ENCODE measurements at regions not wholly inside any gene's neighbourhood (a gene's known extent, or its start where the extent isn't known, plus 50 kb on each side); places are given as distances from the start of the nearest gene placed in this dataset.
"Not testable (repeated sequence)": the region's sequence is repeated elsewhere in the genome, so short reads cannot be mapped to it uniquely, and the experiment has no call there.

- not testable (repeated sequence) for DNase-seq
These were observed 485.1 kb downstream of the ATP23 start for GRCh38 chr12:58426437-58426836.

DNA sequence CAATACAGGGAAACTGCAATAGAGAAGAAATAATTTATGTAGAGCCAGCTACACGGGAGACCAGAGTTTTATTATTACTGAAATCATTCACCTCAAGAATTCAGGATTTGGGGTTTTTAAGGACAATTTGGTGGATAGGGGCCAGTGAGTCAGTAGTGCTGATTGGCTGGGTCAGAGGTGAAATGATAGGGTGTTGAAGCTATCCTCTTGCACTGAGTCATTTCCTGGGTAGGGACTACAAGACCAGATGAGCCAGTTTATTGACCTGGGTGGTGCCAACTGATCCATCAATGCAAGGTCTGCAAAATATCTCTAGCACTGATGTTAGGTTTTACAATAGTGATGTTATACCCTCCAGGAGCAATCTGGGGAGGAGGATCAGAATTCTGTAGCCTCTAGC lies 486.3 kb downstream of the LRIG3 start:
- DNase-seq: no peak

DNA sequence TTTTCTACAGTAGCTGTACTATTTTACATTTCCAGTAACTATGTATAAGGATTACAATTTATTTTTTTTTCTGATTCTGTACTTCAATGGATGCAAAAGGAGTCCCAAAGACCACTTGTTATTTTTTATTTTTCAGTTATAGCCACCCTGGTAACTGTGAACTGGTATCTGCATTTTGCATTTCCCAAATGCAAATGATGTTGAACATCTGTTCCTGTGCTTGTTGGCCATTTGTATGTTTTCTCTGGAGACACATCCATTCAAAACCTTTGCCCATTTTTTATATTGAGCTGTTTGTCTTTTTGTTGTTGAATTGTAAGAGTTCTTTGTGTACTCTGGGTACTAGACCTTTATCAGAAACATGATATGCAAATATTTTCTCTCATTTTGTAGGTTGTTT lies 485.6 kb downstream of the LRIG3 start:
- DNase-seq: no peak

DNA sequence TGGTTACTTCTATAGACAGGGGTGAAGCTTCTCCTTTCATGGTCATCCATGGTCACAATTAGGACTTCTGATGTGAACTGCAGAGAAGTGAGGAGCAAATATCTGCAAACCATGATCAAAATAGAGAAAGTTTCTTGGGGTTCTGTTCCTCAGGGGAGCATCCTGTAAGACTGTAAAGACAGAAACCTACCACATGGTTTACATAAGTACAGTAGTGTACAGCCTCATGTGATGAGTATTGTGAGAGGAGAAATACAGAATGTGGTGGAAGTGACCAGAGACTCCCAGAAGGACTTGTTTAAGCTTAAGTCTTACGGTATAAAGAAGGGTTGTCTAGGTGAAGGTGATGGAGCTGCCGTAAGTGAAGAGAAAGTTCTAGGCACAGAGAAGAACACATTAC lies 484.7 kb downstream of the LRIG3 start:
- no peak for DNase-seq

GRCh38 chr12:58441483-58441882 lies 478.8 kb downstream of the LRIG3 start:
- no peak for DNase-seq

DNA sequence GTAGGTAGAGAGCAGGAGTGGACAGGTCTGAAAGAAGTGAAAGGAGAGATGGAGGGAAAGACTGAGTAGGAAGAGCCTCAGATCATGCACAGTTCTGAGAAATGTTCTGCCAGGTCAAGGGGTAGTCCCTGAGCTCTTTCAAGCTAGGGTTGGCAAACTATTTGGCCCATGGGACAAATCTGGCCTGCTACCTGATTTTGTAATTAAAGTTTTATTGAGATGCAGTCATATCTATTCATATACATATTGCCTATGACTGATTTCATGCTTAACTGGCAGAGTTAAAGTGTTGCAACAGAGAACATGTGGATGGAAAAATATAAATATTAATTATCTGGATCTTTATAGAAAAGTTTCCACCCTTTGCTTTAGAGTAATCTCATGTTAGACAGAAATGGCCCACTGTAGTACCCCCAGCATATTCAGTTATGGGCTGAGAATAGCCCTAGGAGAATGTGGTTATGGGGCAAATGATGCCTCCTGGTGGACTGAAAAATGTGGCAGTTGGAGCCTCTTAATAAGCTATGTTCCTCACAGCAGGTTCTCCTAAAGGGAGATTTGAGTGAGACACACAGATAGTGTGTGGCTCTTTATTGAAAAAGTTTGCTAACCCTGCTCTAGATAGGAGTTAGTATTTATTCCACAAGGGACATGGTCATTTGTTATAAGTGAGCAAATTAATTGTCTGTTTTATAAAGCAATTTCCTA lies 476.9 kb downstream of the LRIG3 start:
- DNase-seq: peak; percentile 9

DNA sequence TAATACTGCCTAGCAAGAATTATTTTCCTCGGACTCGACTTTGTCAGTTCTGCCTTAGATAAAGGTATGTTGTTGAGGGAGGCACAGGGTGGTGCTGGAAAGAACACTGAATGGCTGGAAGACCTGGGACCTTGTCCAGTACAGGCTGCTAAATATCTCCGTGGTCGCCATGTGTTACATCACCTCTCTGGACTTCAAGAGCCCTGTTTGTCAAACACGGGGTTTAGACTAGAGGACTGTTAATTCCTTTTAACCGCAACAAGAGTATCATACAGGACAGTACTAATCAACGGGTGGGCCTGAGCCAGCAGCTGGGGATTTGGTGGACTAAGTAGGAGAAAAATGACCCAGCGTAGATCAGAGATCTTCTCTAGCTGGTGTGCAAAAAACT lies 476.3 kb downstream of the LRIG3 start:
- no peak for DNase-seq

DNA sequence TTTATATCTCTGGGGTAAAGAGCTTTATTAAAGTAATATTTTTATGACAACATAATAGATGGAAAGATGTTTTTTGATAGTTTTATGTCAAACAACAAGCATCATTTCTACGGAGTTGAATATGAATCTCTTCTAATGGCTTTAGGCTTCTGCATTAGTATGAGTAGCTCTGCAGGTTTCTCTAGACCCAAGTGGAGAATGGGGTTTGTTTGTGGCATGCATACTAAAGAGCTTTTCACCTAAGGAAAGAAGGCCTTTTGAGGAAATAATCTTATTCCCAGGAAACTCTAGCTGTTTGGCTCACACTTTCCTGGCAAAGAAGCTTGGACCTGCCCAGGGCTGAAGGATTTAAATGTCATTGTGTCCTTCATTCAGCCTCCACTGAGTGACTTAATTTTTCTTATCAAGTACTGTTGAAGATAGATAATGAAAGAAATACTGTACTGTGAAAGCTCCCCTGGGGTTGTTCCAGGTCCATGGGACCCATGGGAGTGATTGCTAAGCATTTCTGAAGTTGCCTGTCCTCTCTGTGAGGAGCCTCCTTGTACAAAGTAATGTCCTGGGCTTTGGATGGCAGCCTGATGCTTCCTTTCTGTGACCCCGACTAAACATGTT lies 469.3 kb downstream of the LRIG3 start:
- no peak for DNase-seq

DNA sequence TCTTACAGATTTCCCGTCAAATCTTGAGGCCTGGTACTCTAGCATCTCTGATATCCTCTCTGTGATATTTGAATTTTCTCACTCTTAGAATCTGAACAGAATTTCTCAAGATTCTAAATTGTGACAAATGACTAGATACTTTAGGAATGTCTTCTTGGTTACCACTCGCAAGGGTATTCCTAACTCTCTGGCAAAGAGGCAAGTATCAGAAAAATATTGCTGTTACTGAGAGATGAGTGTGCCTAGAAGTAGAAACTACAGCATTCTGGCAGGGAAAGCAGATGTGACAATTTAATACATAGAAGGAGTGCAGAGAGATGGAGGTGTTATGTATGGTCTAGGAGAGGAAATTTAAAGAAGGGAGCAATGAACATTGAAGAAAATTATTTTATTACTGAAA lies 467.8 kb downstream of the LRIG3 start:
- no peak for DNase-seq

DNA sequence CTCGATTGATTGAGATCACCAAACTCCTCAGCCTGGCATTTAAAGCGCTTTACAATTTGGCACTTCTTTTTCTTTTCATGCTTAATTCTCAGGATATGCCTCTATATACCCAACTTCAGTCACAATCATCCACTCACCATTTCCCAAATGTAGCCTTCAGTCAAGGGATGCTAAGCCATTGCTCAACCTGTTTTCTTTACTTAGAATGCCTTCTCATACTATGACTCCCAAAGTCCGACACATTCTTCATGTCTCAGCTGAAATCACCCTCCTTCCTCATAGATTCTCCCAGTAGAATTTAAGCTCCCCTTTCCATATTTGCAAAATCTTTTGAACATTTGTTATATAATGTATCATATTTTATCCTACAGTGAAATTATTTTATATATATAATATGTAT lies 467.0 kb downstream of the LRIG3 start:
- DNase-seq: no peak

DNA sequence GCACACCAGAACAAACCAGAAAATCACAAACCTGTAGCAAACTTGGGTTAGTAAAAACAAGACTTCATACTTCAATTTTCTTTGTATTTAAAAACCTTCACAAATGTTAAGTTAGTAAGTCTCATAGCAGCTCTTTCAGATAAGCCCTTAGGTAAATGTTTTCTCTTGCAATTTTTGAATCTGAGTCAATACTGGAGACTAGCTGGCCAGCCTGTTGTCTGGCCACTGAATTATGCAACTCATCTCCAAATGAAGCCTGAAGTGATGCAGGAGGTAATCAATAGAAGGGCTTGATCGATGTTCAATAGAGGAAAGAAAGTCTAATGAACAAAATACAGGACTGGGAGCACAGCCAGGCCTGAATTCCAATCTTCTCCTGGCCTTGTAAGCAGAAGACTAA lies 465.2 kb downstream of the LRIG3 start:
- DNase-seq: no peak

DNA sequence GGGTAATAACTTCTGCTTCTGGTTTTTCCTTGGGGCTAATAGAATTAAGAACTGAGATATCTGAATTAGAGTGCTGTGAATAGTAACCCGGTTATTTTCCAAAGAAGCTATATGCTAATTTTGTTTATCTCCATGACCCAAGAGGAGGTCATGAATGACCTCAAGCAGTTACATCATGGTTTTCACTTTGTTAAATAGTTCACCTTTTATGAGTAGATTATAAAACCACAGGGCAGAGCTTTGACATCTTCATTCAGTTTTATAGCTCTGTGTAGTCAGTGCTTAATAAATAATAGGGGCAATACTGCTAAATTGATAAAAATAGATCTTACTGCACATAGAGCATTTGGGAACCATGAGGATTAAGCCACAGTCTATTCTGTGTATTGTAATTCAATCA lies 462.2 kb downstream of the LRIG3 start:
- DNase-seq: no peak

DNA sequence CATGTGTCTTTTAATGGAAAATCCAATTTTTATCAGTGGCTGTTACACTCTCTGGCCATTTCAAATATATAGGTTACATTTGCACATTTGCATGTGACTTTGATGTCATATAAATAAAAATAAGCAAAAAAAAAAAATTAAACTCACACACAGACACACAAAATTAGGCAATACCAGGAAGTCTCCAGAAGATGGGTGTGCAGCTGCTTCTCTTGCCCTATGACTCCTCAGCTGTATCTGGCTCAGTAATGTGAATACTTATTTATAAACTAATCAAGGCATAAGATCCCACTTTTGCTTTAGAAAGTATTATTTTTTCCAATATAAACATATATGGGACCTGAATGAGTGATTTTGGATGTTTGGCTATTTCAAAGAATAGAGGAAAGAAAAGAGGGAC lies 461.1 kb downstream of the LRIG3 start:
- no peak for DNase-seq

DNA sequence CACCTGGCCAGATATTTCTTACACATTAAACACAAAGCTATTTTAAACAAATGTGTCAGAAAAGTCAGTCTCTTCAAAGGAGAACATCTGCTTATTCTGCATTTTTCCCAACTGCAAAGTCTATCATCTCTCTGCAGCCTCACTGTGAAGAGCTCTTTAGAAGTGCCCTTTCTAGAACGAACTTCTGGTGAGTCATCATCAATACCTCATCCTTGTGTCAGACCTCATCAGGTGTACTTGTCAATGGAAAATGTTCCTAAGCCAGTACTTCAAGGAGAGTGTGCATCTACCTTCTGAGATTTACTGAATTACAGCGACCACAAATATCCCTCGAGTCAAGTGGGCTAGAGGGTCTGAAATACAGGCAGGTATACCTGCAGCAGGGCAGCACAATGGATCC lies 457.3 kb downstream of the LRIG3 start:
- no peak for DNase-seq

- no peak for DNase-seq
These were observed 454.9 kb downstream of the LRIG3 start for GRCh38 chr12:58465418-58465817.

GRCh38 chr12:58470266-58471010 lies 449.9 kb downstream of the LRIG3 start:
- DNase-seq: no peak

GRCh38 chr12:58479401-58479800 lies 440.9 kb downstream of the LRIG3 start:
- DNase-seq: no peak

DNA sequence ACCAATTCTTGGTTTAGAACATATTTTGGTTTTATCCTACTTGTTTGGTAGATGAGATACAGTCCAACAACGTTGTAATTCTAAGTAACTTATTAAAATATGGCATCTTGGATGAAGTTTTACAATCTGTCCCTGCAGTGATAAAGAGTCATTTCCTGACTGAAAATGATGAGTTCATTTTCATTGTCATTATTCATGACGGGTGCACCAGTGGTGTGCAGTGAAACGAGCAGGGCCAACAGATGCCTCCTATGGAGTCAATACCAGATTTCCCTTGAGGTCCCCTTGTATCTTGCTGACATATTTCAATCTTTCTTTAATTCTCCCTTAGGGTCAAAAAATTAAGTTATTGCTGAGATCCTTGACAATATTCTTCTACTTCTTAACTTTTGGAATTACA lies 438.5 kb downstream of the LRIG3 start:
- DNase-seq: no peak

GRCh38 chr12:58487255-58487654 lies 433.0 kb downstream of the LRIG3 start:
- no peak for DNase-seq

DNA sequence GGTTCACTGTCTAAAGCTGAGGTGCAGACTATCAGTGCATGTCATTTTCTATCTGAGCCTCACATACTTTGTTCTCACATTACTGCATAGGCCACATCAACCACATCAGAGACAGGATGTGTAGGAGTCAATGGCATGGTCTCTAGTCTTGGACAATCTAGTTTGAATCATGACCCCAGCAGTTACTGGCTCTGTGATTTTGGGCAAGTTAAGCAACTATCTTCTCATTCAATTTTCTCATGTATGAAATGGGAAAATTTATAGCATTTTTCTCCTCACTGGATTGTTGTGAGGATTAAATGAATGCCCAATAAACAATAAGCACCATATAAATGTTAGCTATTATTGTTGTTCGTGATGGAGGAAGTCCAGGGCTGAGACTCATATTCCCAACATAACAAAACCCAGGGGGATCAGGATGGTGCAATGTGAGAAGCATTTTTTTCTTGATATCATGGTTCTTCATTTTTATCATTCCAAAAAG lies 432.6 kb downstream of the LRIG3 start:
- no peak for DNase-seq

DNA sequence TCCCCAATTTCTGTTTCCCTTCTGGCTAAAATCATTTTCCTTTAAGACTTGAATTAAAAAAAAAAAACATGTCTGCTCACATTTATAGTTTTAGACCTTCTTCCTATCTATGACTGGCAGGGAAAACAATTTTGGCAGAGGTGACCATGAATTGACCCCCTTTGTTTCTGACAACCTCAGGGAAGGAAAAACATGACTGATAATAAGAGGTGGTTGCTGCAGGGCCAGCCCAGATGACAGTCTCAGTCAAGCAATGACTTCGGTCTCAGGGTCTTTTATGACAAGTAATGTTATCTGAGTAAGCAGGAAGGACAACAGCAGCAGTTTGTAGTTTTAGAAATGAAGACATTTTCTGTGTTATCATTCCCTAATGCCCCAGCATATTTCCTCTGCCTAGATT lies 430.9 kb downstream of the LRIG3 start:
- no peak for DNase-seq

GRCh38 chr12:58491306-58491705 lies 429.0 kb downstream of the LRIG3 start:
- DNase-seq: no peak

- no peak for DNase-seq
These were observed 423.7 kb downstream of the LRIG3 start for GRCh38 chr12:58496411-58497190.
